ENCODE measurements at regions not wholly inside any gene's neighbourhood (a gene's known extent, or its start where the extent isn't known, plus 50 kb on each side); places are given as distances from the start of the nearest gene placed in this dataset.

- Mint-ChIP-seq H3K27me3 (no peaks in the 10 kb centered on the region), H3K27ac (no peak overlapping the region), H3K4me1 (peaks cover 6% of the 10 kb centered on the region), H3K36me3 (no peaks in the 10 kb centered on the region), H3K9me3 (no peaks in the 10 kb centered on the region), H3K4me3 (no peak overlapping the region)
- no peak for DNase-seq
Measured at GRCh38 chr4:56226579-56226978, 160.7 kb downstream of the AASDH start.

GRCh38 chr4:56224641-56225040 is 162.7 kb downstream of the AASDH start:
- Mint-ChIP-seq H3K27ac (no peak overlapping the region), H3K36me3 (no peaks in the 10 kb centered on the region), H3K27me3 (peaks cover 5% of the 10 kb centered on the region), H3K4me1 (no peaks in the 10 kb centered on the region), H3K9me3 (no peaks in the 10 kb centered on the region), H3K4me3 (no peak overlapping the region)
- DNase-seq = no peak

GRCh38 chr4:56222514-56222913 is 164.8 kb downstream of the AASDH start:
- Mint-ChIP-seq H3K4me3 (no peak overlapping the region), H3K27me3 (peaks cover 7% of the 10 kb centered on the region), H3K36me3 (no peaks in the 10 kb centered on the region), H3K9me3 (no peaks in the 10 kb centered on the region), H3K4me1 (no peaks in the 10 kb centered on the region), H3K27ac (no peak overlapping the region)
- no peak for DNase-seq

GRCh38 chr4:56220261-56220660 is 167.0 kb downstream of the AASDH start:
- no peak overlapping the region for H3K27ac Mint-ChIP-seq
- H3K27me3 Mint-ChIP-seq = peaks cover 9% of the 10 kb centered on the region
- no peak for DNase-seq

GRCh38 chr4:56219447-56219846 is 167.8 kb downstream of the AASDH start:
- no peak overlapping the region for H3K4me3 Mint-ChIP-seq
- no peaks in the 10 kb centered on the region for H3K4me1 Mint-ChIP-seq
- no peaks in the 10 kb centered on the region for H3K9me3 Mint-ChIP-seq
- peaks cover 9% of the 10 kb centered on the region for H3K27me3 Mint-ChIP-seq
- H3K27ac Mint-ChIP-seq = no peak overlapping the region
- DNase-seq = no peak
- H3K36me3 Mint-ChIP-seq = no peaks in the 10 kb centered on the region

More at GRCh38 chr4:56220261-56220660, 167.0 kb downstream of the AASDH start:
- Mint-ChIP-seq H3K4me1 (no peaks in the 10 kb centered on the region), H3K9me3 (no peaks in the 10 kb centered on the region), H3K36me3 (no peaks in the 10 kb centered on the region), H3K4me3 (no peak overlapping the region)

GRCh38 chr4:56218230-56218895 is 168.9 kb downstream of the AASDH start:
- no peak for DNase-seq
- Mint-ChIP-seq H3K36me3 (no peaks in the 10 kb centered on the region), H3K27me3 (peaks cover 9% of the 10 kb centered on the region), H3K9me3 (no peaks in the 10 kb centered on the region), H3K4me3 (no peak overlapping the region), H3K4me1 (no peaks in the 10 kb centered on the region), H3K27ac (no peak overlapping the region)

GRCh38 chr4:56217343-56217890 is 169.9 kb downstream of the AASDH start:
- no peaks in the 10 kb centered on the region for H3K36me3 Mint-ChIP-seq
- no peak overlapping the region for H3K27ac Mint-ChIP-seq
- no peak overlapping the region for H3K4me3 Mint-ChIP-seq
- no peaks in the 10 kb centered on the region for H3K4me1 Mint-ChIP-seq
- DNase-seq = no peak
- no peaks in the 10 kb centered on the region for H3K9me3 Mint-ChIP-seq
- peaks cover 9% of the 10 kb centered on the region for H3K27me3 Mint-ChIP-seq

GRCh38 chr4:56215901-56216300 is 171.4 kb downstream of the AASDH start:
- DNase-seq = no peak
- H3K9me3 Mint-ChIP-seq = peaks cover 8% of the 10 kb centered on the region
- H3K27me3 Mint-ChIP-seq = peaks cover 8% of the 10 kb centered on the region
- no peak overlapping the region for H3K4me3 Mint-ChIP-seq
- no peak overlapping the region for H3K27ac Mint-ChIP-seq
- H3K36me3 Mint-ChIP-seq = peaks cover 6% of the 10 kb centered on the region
- no peaks in the 10 kb centered on the region for H3K4me1 Mint-ChIP-seq

- Mint-ChIP-seq H3K36me3 (peaks cover 6% of the 10 kb centered on the region), H3K9me3 (peaks cover 8% of the 10 kb centered on the region), H3K27ac (no peak overlapping the region), H3K27me3 (peaks cover 4% of the 10 kb centered on the region), H3K4me1 (no peaks in the 10 kb centered on the region), H3K4me3 (no peak overlapping the region)
- no peak for DNase-seq
Measured at GRCh38 chr4:56215141-56215783, 172.0 kb downstream of the AASDH start.

- Mint-ChIP-seq H3K27me3 (peaks cover 4% of the 10 kb centered on the region), H3K4me1 (no peaks in the 10 kb centered on the region), H3K9me3 (peaks cover 8% of the 10 kb centered on the region), H3K4me3 (no peak overlapping the region), H3K36me3 (peaks cover 6% of the 10 kb centered on the region), H3K27ac (no peak overlapping the region)
- DNase-seq = no peak
Measured at GRCh38 chr4:56213543-56213942, 173.7 kb downstream of the AASDH start.

GRCh38 chr4:56212774-56213173 is 174.5 kb downstream of the AASDH start:
- Mint-ChIP-seq H3K4me1 (no peaks in the 10 kb centered on the region), H3K4me3 (no peak overlapping the region), H3K27ac (no peak overlapping the region), H3K27me3 (peaks cover 4% of the 10 kb centered on the region), H3K9me3 (peaks cover 8% of the 10 kb centered on the region), H3K36me3 (peaks cover 6% of the 10 kb centered on the region)
- no peak for DNase-seq

GRCh38 chr4:56211202-56211601 is 176.1 kb downstream of the AASDH start:
- H3K4me1 Mint-ChIP-seq = no peaks in the 10 kb centered on the region
- H3K36me3 Mint-ChIP-seq = peaks cover 6% of the 10 kb centered on the region
- no peak for DNase-seq
- H3K27ac Mint-ChIP-seq = no peak overlapping the region
- H3K27me3 Mint-ChIP-seq = no peaks in the 10 kb centered on the region
- H3K9me3 Mint-ChIP-seq = peaks cover 8% of the 10 kb centered on the region
- H3K4me3 Mint-ChIP-seq = no peak overlapping the region

GRCh38 chr4:56210397-56210796 is 176.9 kb downstream of the AASDH start:
- H3K27me3 Mint-ChIP-seq = no peaks in the 10 kb centered on the region
- no peak overlapping the region for H3K27ac Mint-ChIP-seq
- no peak for DNase-seq
- peaks cover 6% of the 10 kb centered on the region for H3K36me3 Mint-ChIP-seq
- no peak overlapping the region for H3K4me3 Mint-ChIP-seq
- H3K9me3 Mint-ChIP-seq = peaks cover 8% of the 10 kb centered on the region
- H3K4me1 Mint-ChIP-seq = no peaks in the 10 kb centered on the region

- H3K4me3 Mint-ChIP-seq = no peak overlapping the region
- DNase-seq = no peak
- no peaks in the 10 kb centered on the region for H3K4me1 Mint-ChIP-seq
- peaks cover 6% of the 10 kb centered on the region for H3K36me3 Mint-ChIP-seq
- no peaks in the 10 kb centered on the region for H3K27me3 Mint-ChIP-seq
- H3K9me3 Mint-ChIP-seq = peaks cover 8% of the 10 kb centered on the region
- H3K27ac Mint-ChIP-seq = no peak overlapping the region
Measured at GRCh38 chr4:56209767-56210166, 177.5 kb downstream of the AASDH start.

GRCh38 chr4:56208103-56208502 is 179.2 kb downstream of the AASDH start:
- Mint-ChIP-seq H3K9me3 (peaks cover 8% of the 10 kb centered on the region), H3K27ac (no peak overlapping the region), H3K4me1 (no peaks in the 10 kb centered on the region), H3K36me3 (peaks cover 6% of the 10 kb centered on the region), H3K4me3 (no peak overlapping the region), H3K27me3 (no peaks in the 10 kb centered on the region)
- no peak for DNase-seq

- Mint-ChIP-seq H3K9me3 (peaks cover 3% of the 10 kb centered on the region), H3K4me1 (no peaks in the 10 kb centered on the region), H3K27ac (no peak overlapping the region), H3K27me3 (peaks cover 6% of the 10 kb centered on the region), H3K36me3 (peaks cover 3% of the 10 kb centered on the region), H3K4me3 (no peak overlapping the region)
- DNase-seq = no peak
Measured at GRCh38 chr4:56206258-56206657, 181.0 kb downstream of the AASDH start.

Measured in activated naive CD8-positive, alpha-beta T cell treated with anti-CD3 and anti-CD28 coated beads for 36 hours (primary cell).